Upper lobe of left lung (tissue), 4 donors: ENCODE measurements at regions not wholly inside any gene's neighbourhood (a gene's known extent, or its start where the extent isn't known, plus 50 kb on each side); places are given as distances from the start of the nearest gene placed in this dataset.

Experiments used
- CTCF ChIP-seq, 6 experiments: fragments of 450-650 bp in 4 of 6; fragments of 200-600 bp in 2 of 6; sonication (generic) in 2 of 6; IDR thresholded peaks; one replicate each; pipeline ENCODE4 v1.5.1; 2016 to 2019; ENCODE audit warnings: antibody characterized with exemption in 6 of 6
- EP300 ChIP-seq, 4 donors: sonication (generic); formaldehyde crosslinking; IDR thresholded peaks; one replicate each; pipeline ENCODE4 v1.5.1; 2017; ENCODE audit warnings: antibody characterized with exemption in 4 of 4, control low read depth in 2 of 4
- POLR2A ChIP-seq, 4 donors: fragments of 450-650 bp; IDR thresholded peaks; one replicate each; pipeline ENCODE4 v1.5.1; 2016 to 2017; ENCODE audit warnings: antibody characterized with exemption in 4 of 4, mild to moderate bottlenecking in 2 of 4
- POLR2AphosphoS5 ChIP-seq, 2 donors: sonication (generic); formaldehyde crosslinking; IDR thresholded peaks; one replicate each; pipeline ENCODE4 v1.5.1; 2017; ENCODE audit warnings: antibody characterized with exemption in 2 of 2

- TF ChIP-seq CTCF (IDR thresholded peaks at IDR 0.05), result no peak
- TF ChIP-seq EP300 (IDR thresholded peaks at IDR 0.05), result no peak
- no peak for TF ChIP-seq POLR2AphosphoS5 (IDR thresholded peaks at IDR 0.05)
- no peak for TF ChIP-seq POLR2A (IDR thresholded peaks at IDR 0.05)
Measured at GRCh38 chr9:24398466-24398865, 147.2 kb downstream of the IZUMO3 start.
